GM23338 (cell line): ENCODE measurements at regions not wholly inside any gene's neighbourhood (a gene's known extent, or its start where the extent isn't known, plus 50 kb on each side); places are given as distances from the start of the nearest gene placed in this dataset.

ENCODE experiments used
- CREB1 ChIP-seq: fragments of 250-450 bp; sonication (Bioruptor Pico); IDR thresholded peaks from 2 replicates; pipeline ENCODE4 v1.5.0; 2020; ENCODE audit warnings: low read depth, mild to moderate bottlenecking, moderate library complexity
- CTCF ChIP-seq, 2 experiments: fragments of 200-600 bp in 1 of 2; sonication (generic) in 1 of 2; conservative IDR thresholded peaks; 2 replicates each; pipeline versions ENCODE4 v1.5.1 to v1.6.1; 2016 to 2017; ENCODE audit warnings: antibody characterized with exemption in 2 of 2, low read depth in 2 of 2, mild to moderate bottlenecking in 2 of 2, moderate library complexity in 1 of 2
- ETS1 ChIP-seq: IDR thresholded peaks from 2 replicates; pipeline ENCODE4 v1.6.1; 2016; ENCODE audit warnings: antibody characterized with exemption
- EZH2 ChIP-seq: fragments of 200-600 bp; sonication (generic); IDR thresholded peaks from one replicate; pipeline ENCODE4 v1.8.0; 2017; ENCODE audit warnings: antibody characterized with exemption, mild to moderate bottlenecking, low read depth; ENCODE audit not compliant: unreplicated experiment
- NANOG ChIP-seq: IDR thresholded peaks from 2 replicates; pipeline ENCODE4 v1.6.1; 2016; ENCODE audit warnings: antibody characterized with exemption, borderline replicate concordance
- REST ChIP-seq: IDR thresholded peaks from one replicate; pipeline ENCODE4 v1.6.1; 2018; ENCODE audit warnings: antibody characterized with exemption; ENCODE audit not compliant: unreplicated experiment
- ZNF114 ChIP-seq: fragments of 250-450 bp; sonication (Bioruptor Pico); IDR thresholded peaks from 2 replicates; pipeline ENCODE4 v1.5.0; 2020; ENCODE audit warnings: mild to moderate bottlenecking, moderate library complexity
- ZNF331 ChIP-seq: fragments of 250-450 bp; sonication (Bioruptor Pico); IDR thresholded peaks from 2 replicates; pipeline ENCODE4 v1.5.0; 2020; ENCODE audit warnings: low read depth, mild to moderate bottlenecking, moderate library complexity
- ZNF462 ChIP-seq: fragments of 250-450 bp; sonication (Bioruptor Pico); IDR thresholded peaks from 2 replicates; pipeline ENCODE4 v1.5.0; 2020; ENCODE audit warnings: mild to moderate bottlenecking, moderate library complexity

- TF ChIP-seq ZNF462 (CRISPR knock-in tag) (no peak), REST (no peak), NANOG (no peak), ETS1 (no peak), EZH2 (no peak), CREB1 (CRISPR knock-in tag) (no peak), ZNF331 (CRISPR knock-in tag) (no peak), CTCF (conservative IDR thresholded peaks at IDR 0.05; ENCODE audit: low read depth in 2 of 2) (no peak), ZNF114 (CRISPR knock-in tag) (no peak)
Observed at GRCh38 chr7:17071866-17072265, 190.1 kb upstream of the AGR3 start (continued).
